Mucosa of descending colon (tissue), 3 donors: ENCODE measurements at regions not wholly inside any gene's neighbourhood (a gene's known extent, or its start where the extent isn't known, plus 50 kb on each side); places are given as distances from the start of the nearest gene placed in this dataset.

Source experiments
- ATAC-seq: fragments of 200-7000 bp; cut with Tn5 transposase; one replicate; pipeline ENCODE4 v1.9.1; 2020; ENCODE audit warnings: mild to moderate bottlenecking, moderate library complexity
- DNase-seq, 3 donors: peaks; one replicate each; pipeline ENCODE4 v3.0.0-alpha.2; 2020
- H3K36me3 ChIP-seq: fragments of 200-600 bp; one replicate; pipeline ENCODE4 v1.8.0; 2021; ENCODE audit warnings: low read depth, mild to moderate bottlenecking
- H3K4me1 ChIP-seq: fragments of 200-600 bp; one replicate; pipeline ENCODE4 v1.8.0; 2021; ENCODE audit warnings: low read depth, mild to moderate bottlenecking
- H3K4me3 ChIP-seq: fragments of 200-600 bp; one replicate; pipeline ENCODE4 v1.8.0; 2021; ENCODE audit warnings: mild to moderate bottlenecking
- H3K9me3 ChIP-seq: fragments of 200-600 bp; one replicate; pipeline ENCODE4 v1.8.0; 2021; ENCODE audit warnings: mild to moderate bottlenecking
- CTCF ChIP-seq: fragments of 200-600 bp; IDR thresholded peaks from one replicate; pipeline ENCODE4 v1.8.0; 2022; ENCODE audit warnings: antibody characterized with exemption, mild to moderate bottlenecking
- intact Hi-C, 2 donors: fragments of 100-400 bp; cut with DNase I in 1 of 2; cut with micrococcal nuclease in 1 of 2; formaldehyde crosslinking; loops; one replicate each; pipeline versions ENCODE4 v1.11.0 to v1.11.1; 2022; cut with DNase I, micrococcal nuclease
- donor health status: DM: no; HTN: no; CAD: no; lungs with moderate emphysema.
- donor health status: DM: no; HTN: no; CAD: no.
- donor health status: DM: no; HTN: yes; CAD: no.

GRCh38 chr1:106962591-106962990, 93.9 kb upstream of the PRMT6 start:
- DNase-seq = peak in 1 of 3 donors; percentile 13
- peak; percentile 67 for ATAC-seq
- Histone ChIP-seq H3K4me1 (no peaks in the 10 kb centered on the region), H3K36me3 (no peaks in the 10 kb centered on the region), H3K9me3 (no peaks in the 10 kb centered on the region), H3K4me3 (no peak overlapping the region)
- TF ChIP-seq CTCF = no peak
- intact Hi-C loops = no loop called here

- H3K9me3 ChIP-seq = no peaks in the 10 kb centered on the region
- H3K4me1 ChIP-seq = peaks cover 3% of the 10 kb centered on the region
- DNase-seq (no peak), ATAC-seq (no peak)
- TF ChIP-seq CTCF = no peak
- no peak overlapping the region for H3K4me3 ChIP-seq
- H3K36me3 ChIP-seq = no peaks in the 10 kb centered on the region
- intact Hi-C loops = no loop called here
These were observed 92.0 kb upstream of the PRMT6 start for GRCh38 chr1:106964495-106964894.

GRCh38 chr1:106968644-106969043, 87.8 kb upstream of the PRMT6 start:
- peak; percentile 55 for ATAC-seq
- H3K4me1 ChIP-seq = peaks cover 3% of the 10 kb centered on the region
- no peak for TF ChIP-seq CTCF
- H3K9me3 ChIP-seq = no peaks in the 10 kb centered on the region
- DNase-seq = peak in 1 of 3 donors; percentile 52
- intact Hi-C loops = no loop called here
- H3K36me3 ChIP-seq = no peaks in the 10 kb centered on the region
- no peak overlapping the region for H3K4me3 ChIP-seq

GRCh38 chr1:106969731-106970130, 86.7 kb upstream of the PRMT6 start:
- no peak for ATAC-seq
- no peak for TF ChIP-seq CTCF
- Histone ChIP-seq H3K36me3 (no peaks in the 10 kb centered on the region), H3K4me3 (no peak overlapping the region), H3K4me1 (peaks cover 3% of the 10 kb centered on the region), H3K9me3 (no peaks in the 10 kb centered on the region)
- intact Hi-C loops = no loop called here
- no peak for DNase-seq

- H3K9me3 ChIP-seq = no peaks in the 10 kb centered on the region
- peaks cover 3% of the 10 kb centered on the region for H3K4me1 ChIP-seq
- H3K4me3 ChIP-seq = no peak overlapping the region
- TF ChIP-seq CTCF = no peak
- H3K36me3 ChIP-seq = no peaks in the 10 kb centered on the region
- intact Hi-C loops = no loop called here
- DNase-seq = no peak
- no peak for ATAC-seq
These were observed 84.4 kb upstream of the PRMT6 start for GRCh38 chr1:106972074-106972473.

- H3K36me3 ChIP-seq = no peaks in the 10 kb centered on the region
- intact Hi-C loops = no loop called here
- DNase-seq (no peak), ATAC-seq (no peak)
- no peak for TF ChIP-seq CTCF
- H3K9me3 ChIP-seq = no peaks in the 10 kb centered on the region
- no peaks in the 10 kb centered on the region for H3K4me1 ChIP-seq
- H3K4me3 ChIP-seq = no peak overlapping the region
These were observed 80.5 kb upstream of the PRMT6 start for GRCh38 chr1:106975944-106976343.
